ENCODE measurements at regions not wholly inside any gene's neighbourhood (a gene's known extent, or its start where the extent isn't known, plus 50 kb on each side); places are given as distances from the start of the nearest gene placed in this dataset.

- CTCF ChIA-PET: no interaction called here
Measured at GRCh38 chr6:147067184-147067583, 137.0 kb upstream of the STXBP5 start.

GRCh38 chr6:147071776-147072175 lies 132.4 kb upstream of the STXBP5 start:
- DNase-seq: peak in 2 of 3 donors; percentile 70 to 78
- H3K27ac ChIP-seq (ENCODE audit: insufficient read depth in 1 of 2, low read depth in 1 of 2, low read length in 2 of 2, poor library complexity in 1 of 2, severe bottlenecking in 2 of 2): no peak overlapping the region
- CTCF ChIA-PET: no interaction called here
- POLR2A ChIA-PET: no interaction called here
- peaks cover 0 to 9% (median 1%) of the 10 kb centered on the region in 4 experiments for H3K4me1 ChIP-seq (ENCODE audit: control extremely low read depth in 1 of 4, control insufficient read depth in 4 of 4, insufficient read depth in 4 of 4, low read length in 3 of 4)
- H3K9me3 ChIP-seq (ENCODE audit: control extremely low read depth in 1 of 5, control insufficient read depth in 4 of 5, insufficient read depth in 2 of 5, low read depth in 1 of 5, low read length in 4 of 5): peaks cover 0 to 24% (median 10%) of the 10 kb centered on the region in 5 experiments
- 17% methylated on average over 1 of the region's 2 CpGs for WGBS (ENCODE audit: insufficient coverage)
- no peaks in the 10 kb centered on the region for H3K36me3 ChIP-seq (ENCODE audit: control insufficient read depth in 4 of 4, insufficient read depth in 4 of 4, low read length in 3 of 4)
- no peak overlapping the region for H3K4me3 ChIP-seq (ENCODE audit: control insufficient read depth in 1 of 7, extremely low read depth in 1 of 7, insufficient read depth in 4 of 7, low read depth in 2 of 7, low read length in 6 of 7)
- H3K27me3 ChIP-seq (replicated peaks in 2 of 5; ENCODE audit: control insufficient read depth in 4 of 5, insufficient read depth in 5 of 5, low read length in 4 of 5): no peaks in the 10 kb centered on the region

More at GRCh38 chr6:147067184-147067583, 137.0 kb upstream of the STXBP5 start:
- H3K4me1 ChIP-seq (ENCODE audit: control extremely low read depth in 1 of 4, control insufficient read depth in 4 of 4, insufficient read depth in 4 of 4, low read length in 3 of 4): peaks cover 0 to 8% (median 1%) of the 10 kb centered on the region in 4 experiments
- no peak overlapping the region for H3K27ac ChIP-seq (ENCODE audit: insufficient read depth in 1 of 2, low read depth in 1 of 2, low read length in 2 of 2, poor library complexity in 1 of 2, severe bottlenecking in 2 of 2)
- POLR2A ChIA-PET: no interaction called here
- H3K9me3 ChIP-seq (ENCODE audit: control extremely low read depth in 1 of 5, control insufficient read depth in 4 of 5, insufficient read depth in 2 of 5, low read depth in 1 of 5, low read length in 4 of 5): peaks cover 0 to 24% (median 10%) of the 10 kb centered on the region in 5 experiments
- WGBS (ENCODE audit: insufficient coverage): 100% methylated on average over 1 of the region's 5 CpGs
- no peak overlapping the region for H3K4me3 ChIP-seq (ENCODE audit: control insufficient read depth in 1 of 7, extremely low read depth in 1 of 7, insufficient read depth in 4 of 7, low read depth in 2 of 7, low read length in 6 of 7)
- no peaks in the 10 kb centered on the region for H3K27me3 ChIP-seq (replicated peaks in 2 of 5; ENCODE audit: control insufficient read depth in 4 of 5, insufficient read depth in 5 of 5, low read length in 4 of 5)
- H3K36me3 ChIP-seq (ENCODE audit: control insufficient read depth in 4 of 4, insufficient read depth in 4 of 4, low read length in 3 of 4): no peaks in the 10 kb centered on the region
- no peak for DNase-seq

- peaks cover 0 to 9% (median 4%) of the 10 kb centered on the region in 4 experiments for H3K4me1 ChIP-seq (ENCODE audit: control extremely low read depth in 1 of 4, control insufficient read depth in 4 of 4, insufficient read depth in 4 of 4, low read length in 3 of 4)
- no peaks in the 10 kb centered on the region for H3K9me3 ChIP-seq (ENCODE audit: control extremely low read depth in 1 of 5, control insufficient read depth in 4 of 5, insufficient read depth in 2 of 5, low read depth in 1 of 5, low read length in 4 of 5)
- no peak for DNase-seq
- WGBS (ENCODE audit: insufficient coverage): 100% methylated on average over 1 of the region's 1 CpG
- no peaks in the 10 kb centered on the region for H3K36me3 ChIP-seq (ENCODE audit: control insufficient read depth in 4 of 4, insufficient read depth in 4 of 4, low read length in 3 of 4)
- CTCF ChIA-PET: no interaction called here
- POLR2A ChIA-PET: no interaction called here
- H3K27me3 ChIP-seq (replicated peaks in 2 of 5; ENCODE audit: control insufficient read depth in 4 of 5, insufficient read depth in 5 of 5, low read length in 4 of 5): no peaks in the 10 kb centered on the region
- no peak overlapping the region for H3K4me3 ChIP-seq (ENCODE audit: control insufficient read depth in 1 of 7, extremely low read depth in 1 of 7, insufficient read depth in 4 of 7, low read depth in 2 of 7, low read length in 6 of 7)
- H3K27ac ChIP-seq (ENCODE audit: insufficient read depth in 1 of 2, low read depth in 1 of 2, low read length in 2 of 2, poor library complexity in 1 of 2, severe bottlenecking in 2 of 2): no peak overlapping the region
Measured at GRCh38 chr6:147075381-147075780, 128.8 kb upstream of the STXBP5 start.

GRCh38 chr6:147077251-147077650 lies 127.0 kb upstream of the STXBP5 start:
- ChIA-PET POLR2A (no interaction called here), CTCF (interaction anchor here (0.8 to 0.9 kb wide), 3 partner anchors 8 to 12 kb away, joined by 3 to 4 read pairs (median 3); no protein-coding TSS in a partner anchor)
- 94% methylated on average over 5 of the region's 5 CpGs for WGBS (ENCODE audit: insufficient coverage)

GRCh38 chr6:147078106-147078505 lies 126.1 kb upstream of the STXBP5 start:
- Histone ChIP-seq H3K27me3 (replicated peaks in 2 of 5; ENCODE audit: control insufficient read depth in 4 of 5, insufficient read depth in 5 of 5, low read length in 4 of 5) (no peaks in the 10 kb centered on the region), H3K27ac (ENCODE audit: insufficient read depth in 1 of 2, low read depth in 1 of 2, low read length in 2 of 2, poor library complexity in 1 of 2, severe bottlenecking in 2 of 2) (no peak overlapping the region), H3K4me1 (ENCODE audit: control extremely low read depth in 1 of 4, control insufficient read depth in 4 of 4, insufficient read depth in 4 of 4, low read length in 3 of 4) (peaks cover 0 to 3% (median 1%) of the 10 kb centered on the region in 4 experiments), H3K36me3 (ENCODE audit: control insufficient read depth in 4 of 4, insufficient read depth in 4 of 4, low read length in 3 of 4) (no peaks in the 10 kb centered on the region), H3K4me3 (ENCODE audit: control insufficient read depth in 1 of 7, extremely low read depth in 1 of 7, insufficient read depth in 4 of 7, low read depth in 2 of 7, low read length in 6 of 7) (no peak overlapping the region), H3K9me3 (ENCODE audit: control extremely low read depth in 1 of 5, control insufficient read depth in 4 of 5, insufficient read depth in 2 of 5, low read depth in 1 of 5, low read length in 4 of 5) (no peaks in the 10 kb centered on the region)
- POLR2A ChIA-PET: no interaction called here
- 64% methylated on average over 2 of the region's 2 CpGs for WGBS (ENCODE audit: insufficient coverage)
- CTCF ChIA-PET: interaction anchor here (0.8 to 1.9 kb wide), 3 partner anchors 9 to 20 kb away, joined by 3 to 5 read pairs (median 4); no protein-coding TSS in a partner anchor
- no peak for DNase-seq

More at GRCh38 chr6:147077251-147077650, 127.0 kb upstream of the STXBP5 start:
- H3K27me3 ChIP-seq (replicated peaks in 2 of 5; ENCODE audit: control insufficient read depth in 4 of 5, insufficient read depth in 5 of 5, low read length in 4 of 5): no peaks in the 10 kb centered on the region
- H3K9me3 ChIP-seq (ENCODE audit: control extremely low read depth in 1 of 5, control insufficient read depth in 4 of 5, insufficient read depth in 2 of 5, low read depth in 1 of 5, low read length in 4 of 5): no peaks in the 10 kb centered on the region
- no peak for DNase-seq
- no peaks in the 10 kb centered on the region for H3K36me3 ChIP-seq (ENCODE audit: control insufficient read depth in 4 of 4, insufficient read depth in 4 of 4, low read length in 3 of 4)
- H3K4me3 ChIP-seq (ENCODE audit: control insufficient read depth in 1 of 7, extremely low read depth in 1 of 7, insufficient read depth in 4 of 7, low read depth in 2 of 7, low read length in 6 of 7): no peak overlapping the region
- peaks cover 0 to 3% (median 1%) of the 10 kb centered on the region in 4 experiments for H3K4me1 ChIP-seq (ENCODE audit: control extremely low read depth in 1 of 4, control insufficient read depth in 4 of 4, insufficient read depth in 4 of 4, low read length in 3 of 4)
- no peak overlapping the region for H3K27ac ChIP-seq (ENCODE audit: insufficient read depth in 1 of 2, low read depth in 1 of 2, low read length in 2 of 2, poor library complexity in 1 of 2, severe bottlenecking in 2 of 2)

DNA sequence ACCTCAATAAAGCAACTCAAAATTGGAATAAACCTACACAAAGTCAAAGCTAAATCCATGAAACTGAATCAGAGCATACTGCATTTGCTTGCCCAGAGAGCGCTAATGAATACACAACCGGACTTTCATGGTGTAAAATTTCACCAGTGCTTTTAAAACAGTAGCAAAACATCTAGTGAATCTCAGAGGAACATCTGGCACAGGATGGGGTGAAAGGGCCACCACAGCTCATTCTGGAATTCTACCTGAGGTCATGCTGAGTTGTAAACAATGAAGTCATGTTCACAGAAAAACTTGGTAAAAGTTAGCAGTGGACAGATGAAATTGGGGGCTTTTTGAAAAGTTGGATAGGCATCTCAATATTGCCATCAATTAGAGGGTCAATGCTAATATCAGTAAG lies 125.6 kb upstream of the STXBP5 start:
- POLR2A ChIA-PET: no interaction called here
- WGBS (ENCODE audit: insufficient coverage): 100% methylated on average over 2 of the region's 2 CpGs

GRCh38 chr6:147080225-147080624 lies 124.0 kb upstream of the STXBP5 start:
- no peak overlapping the region for H3K27ac ChIP-seq (ENCODE audit: insufficient read depth in 1 of 2, low read depth in 1 of 2, low read length in 2 of 2, poor library complexity in 1 of 2, severe bottlenecking in 2 of 2)
- no peaks in the 10 kb centered on the region for H3K9me3 ChIP-seq (ENCODE audit: control extremely low read depth in 1 of 5, control insufficient read depth in 4 of 5, insufficient read depth in 2 of 5, low read depth in 1 of 5, low read length in 4 of 5)
- DNase-seq: no peak
- no peaks in the 10 kb centered on the region for H3K36me3 ChIP-seq (ENCODE audit: control insufficient read depth in 4 of 4, insufficient read depth in 4 of 4, low read length in 3 of 4)
- ChIA-PET POLR2A (no interaction called here), CTCF (no interaction called here)
- no peaks in the 10 kb centered on the region for H3K27me3 ChIP-seq (replicated peaks in 2 of 5; ENCODE audit: control insufficient read depth in 4 of 5, insufficient read depth in 5 of 5, low read length in 4 of 5)
- no peak overlapping the region for H3K4me3 ChIP-seq (ENCODE audit: control insufficient read depth in 1 of 7, extremely low read depth in 1 of 7, insufficient read depth in 4 of 7, low read depth in 2 of 7, low read length in 6 of 7)
- H3K4me1 ChIP-seq (ENCODE audit: control extremely low read depth in 1 of 4, control insufficient read depth in 4 of 4, insufficient read depth in 4 of 4, low read length in 3 of 4): peaks cover 0 to 3% (median 1%) of the 10 kb centered on the region in 4 experiments
- 100% methylated on average over 2 of the region's 4 CpGs for WGBS (ENCODE audit: insufficient coverage)

More for the DNA sequence above, 125.6 kb upstream of the STXBP5 start:
- no peaks in the 10 kb centered on the region for H3K9me3 ChIP-seq (ENCODE audit: control extremely low read depth in 1 of 5, control insufficient read depth in 4 of 5, insufficient read depth in 2 of 5, low read depth in 1 of 5, low read length in 4 of 5)
- peak in 1 of 3 donors; percentile 11 for DNase-seq
- CTCF ChIA-PET: interaction anchor here (1.4 to 1.9 kb wide), 2 partner anchors 19 to 222 kb away, joined by 3 to 5 read pairs; no protein-coding TSS in a partner anchor
- no peaks in the 10 kb centered on the region for H3K36me3 ChIP-seq (ENCODE audit: control insufficient read depth in 4 of 4, insufficient read depth in 4 of 4, low read length in 3 of 4)
- no peak overlapping the region for H3K27ac ChIP-seq (ENCODE audit: insufficient read depth in 1 of 2, low read depth in 1 of 2, low read length in 2 of 2, poor library complexity in 1 of 2, severe bottlenecking in 2 of 2)
- H3K4me3 ChIP-seq (ENCODE audit: control insufficient read depth in 1 of 7, extremely low read depth in 1 of 7, insufficient read depth in 4 of 7, low read depth in 2 of 7, low read length in 6 of 7): no peak overlapping the region
- H3K27me3 ChIP-seq (replicated peaks in 2 of 5; ENCODE audit: control insufficient read depth in 4 of 5, insufficient read depth in 5 of 5, low read length in 4 of 5): no peaks in the 10 kb centered on the region
- peaks cover 0 to 3% (median 1%) of the 10 kb centered on the region in 4 experiments for H3K4me1 ChIP-seq (ENCODE audit: control extremely low read depth in 1 of 4, control insufficient read depth in 4 of 4, insufficient read depth in 4 of 4, low read length in 3 of 4)

Measured in common myeloid progenitor, CD34-positive (primary cell).